Gastrocnemius medialis (tissue), 4 donors: ENCODE measurements at regions not wholly inside any gene's neighbourhood (a gene's known extent, or its start where the extent isn't known, plus 50 kb on each side); places are given as distances from the start of the nearest gene placed in this dataset.

ENCODE experiments used
- POLR2A ChIP-seq, 2 donors: fragments of 450-650 bp; IDR thresholded peaks; one replicate each; pipeline ENCODE4 v1.6.1; 2017; ENCODE audit warnings: antibody characterized with exemption in 2 of 2, mild to moderate bottlenecking in 2 of 2, moderate library complexity in 2 of 2
- TF ChIP-seq, protein P1 (sequence below), 5 experiments: fragments of 450-650 bp in 3 of 5; fragments of 200-600 bp in 2 of 5; sonication (generic) in 2 of 5; IDR thresholded peaks in 4 of 5; conservative IDR thresholded peaks in 1 of 5; 1 replicate in 4 of 5; 2 replicates in 1 of 5; pipeline ENCODE4 v1.5.1; 2016 to 2019; ENCODE audit warnings: antibody characterized with exemption in 5 of 5, mild to moderate bottlenecking in 3 of 5, moderate library complexity in 3 of 5

DNA sequence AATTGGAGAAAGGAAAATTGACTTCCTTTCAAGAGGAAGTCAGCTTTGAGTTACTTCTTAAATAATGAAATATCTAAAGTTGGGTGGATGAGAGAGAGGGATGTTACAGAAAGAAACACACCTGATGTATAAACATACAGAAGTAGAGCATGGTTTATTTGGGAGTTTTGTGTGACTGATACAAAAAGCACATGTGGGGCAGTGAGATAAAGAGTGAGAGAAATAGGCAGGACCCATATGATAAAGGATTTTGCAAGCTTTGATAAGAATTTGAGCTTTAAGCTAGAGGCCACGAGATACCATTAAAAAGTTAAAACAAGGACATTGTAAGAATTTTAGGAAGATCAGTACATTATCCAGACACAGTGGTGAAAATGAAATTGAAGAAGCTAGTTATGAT lies 263.3 kb upstream of the GPRIN3 start:
- TF ChIP-seq, protein P1, sequence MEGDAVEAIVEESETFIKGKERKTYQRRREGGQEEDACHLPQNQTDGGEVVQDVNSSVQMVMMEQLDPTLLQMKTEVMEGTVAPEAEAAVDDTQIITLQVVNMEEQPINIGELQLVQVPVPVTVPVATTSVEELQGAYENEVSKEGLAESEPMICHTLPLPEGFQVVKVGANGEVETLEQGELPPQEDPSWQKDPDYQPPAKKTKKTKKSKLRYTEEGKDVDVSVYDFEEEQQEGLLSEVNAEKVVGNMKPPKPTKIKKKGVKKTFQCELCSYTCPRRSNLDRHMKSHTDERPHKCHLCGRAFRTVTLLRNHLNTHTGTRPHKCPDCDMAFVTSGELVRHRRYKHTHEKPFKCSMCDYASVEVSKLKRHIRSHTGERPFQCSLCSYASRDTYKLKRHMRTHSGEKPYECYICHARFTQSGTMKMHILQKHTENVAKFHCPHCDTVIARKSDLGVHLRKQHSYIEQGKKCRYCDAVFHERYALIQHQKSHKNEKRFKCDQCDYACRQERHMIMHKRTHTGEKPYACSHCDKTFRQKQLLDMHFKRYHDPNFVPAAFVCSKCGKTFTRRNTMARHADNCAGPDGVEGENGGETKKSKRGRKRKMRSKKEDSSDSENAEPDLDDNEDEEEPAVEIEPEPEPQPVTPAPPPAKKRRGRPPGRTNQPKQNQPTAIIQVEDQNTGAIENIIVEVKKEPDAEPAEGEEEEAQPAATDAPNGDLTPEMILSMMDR (IDR thresholded peaks at IDR 0.05 in 4 of 5, conservative IDR thresholded peaks at IDR 0.05 in 1 of 5), result no peak
- TF ChIP-seq POLR2A (IDR thresholded peaks at IDR 0.05), result no peak
